CD8-positive, alpha-beta memory T cell (primary cell): ENCODE measurements at regions not wholly inside any gene's neighbourhood (a gene's known extent, or its start where the extent isn't known, plus 50 kb on each side); places are given as distances from the start of the nearest gene placed in this dataset.

Experiments used
- CTCF ChIA-PET: fragments of 350-600 bp; sonication (Branson Sonifier 250); formaldehyde crosslinking; loops from one replicate; lab custom pipeline; 2021; ENCODE audit warnings: antibody characterized with exemption; lab: Charles Lee
- POLR2A ChIA-PET: fragments of 350-600 bp; sonication (Branson Sonifier 250); formaldehyde crosslinking; loops from one replicate; lab custom pipeline; 2021; ENCODE audit warnings: antibody characterized with exemption; lab: Charles Lee
- DNase-seq, 5 donors: peaks; one replicate each; pipeline versions ENCODE4 v3.0.0 to v3.0.0-alpha.2; 2020 to 2022; ENCODE audit warnings: mixed read lengths in 1 of 5
- H3K27ac ChIP-seq: one replicate; pipeline ENCODE4 v1.7.0; 2013; ENCODE audit warnings: low read depth, mild to moderate bottlenecking, low read length, moderate library complexity
- H3K27me3 ChIP-seq: 2 replicates; pipeline ENCODE4 v1.7.0; 2013; ENCODE audit warnings: low read length, mild to moderate bottlenecking; ENCODE audit not compliant: insufficient read depth, poor library complexity, severe bottlenecking
- H3K36me3 ChIP-seq: 2 replicates; pipeline ENCODE4 v1.7.0; 2013; ENCODE audit warnings: mild to moderate bottlenecking, low read length, moderate library complexity; ENCODE audit not compliant: insufficient read depth
- H3K4me1 ChIP-seq: 2 replicates; pipeline ENCODE4 v1.7.0; 2013; ENCODE audit warnings: mild to moderate bottlenecking, low read length, moderate library complexity; ENCODE audit not compliant: insufficient read depth
- H3K4me3 ChIP-seq: 2 replicates; pipeline ENCODE4 v1.7.0; 2013; ENCODE audit warnings: mild to moderate bottlenecking, low read length
- H3K9me3 ChIP-seq: 2 replicates; pipeline ENCODE4 v1.7.0; 2013; ENCODE audit warnings: mild to moderate bottlenecking, low read length
- H3K27ac Mint-ChIP-seq, 8 donors: one replicate each; pipeline ENCODE4 v1.8.0; 2020 to 2021; ENCODE audit warnings: mixed read lengths in 8 of 8, mild to moderate bottlenecking in 6 of 8, inconsistent platforms in 3 of 8, moderate library complexity in 3 of 8
- H3K27me3 Mint-ChIP-seq, 2 donors: one replicate each; pipeline ENCODE4 v1.8.0; 2020 to 2021; ENCODE audit warnings: mixed read lengths in 2 of 2, mild to moderate bottlenecking in 1 of 2, moderate library complexity in 1 of 2
- H3K36me3 Mint-ChIP-seq, 3 donors: one replicate each; pipeline ENCODE4 v1.8.0; 2020 to 2021; ENCODE audit warnings: mixed read lengths in 3 of 3, inconsistent platforms in 1 of 3, mild to moderate bottlenecking in 1 of 3
- H3K4me1 Mint-ChIP-seq, 3 donors: one replicate each; pipeline ENCODE4 v1.8.0; 2020 to 2021; ENCODE audit warnings: mixed read lengths in 3 of 3, inconsistent platforms in 1 of 3, mild to moderate bottlenecking in 1 of 3
- H3K4me3 Mint-ChIP-seq, 7 donors: one replicate each; pipeline ENCODE4 v1.8.0; 2020 to 2021; ENCODE audit warnings: mixed read lengths in 7 of 7, mild to moderate bottlenecking in 6 of 7, moderate library complexity in 4 of 7, inconsistent platforms in 2 of 7
- H3K9me3 Mint-ChIP-seq, 5 donors: one replicate each; pipeline ENCODE4 v1.8.0; 2020 to 2022; ENCODE audit warnings: mixed read lengths in 5 of 5, mild to moderate bottlenecking in 3 of 5, moderate library complexity in 2 of 5, inconsistent platforms in 1 of 5

GRCh38 chr14:104465482-104466390 is 113.8 kb upstream of the C14orf180 start:
- Histone ChIP-seq H3K27ac (no peak overlapping the region), H3K9me3 (no peaks in the 10 kb centered on the region), H3K36me3 (no peaks in the 10 kb centered on the region), H3K4me1 (no peaks in the 10 kb centered on the region), H3K4me3 (no peak overlapping the region), H3K27me3 (peaks cover 10% of the 10 kb centered on the region)
- H3K9me3 Mint-ChIP-seq, result no peaks in the 10 kb centered on the region
- POLR2A ChIA-PET, result no interaction called here
- CTCF ChIA-PET, result no interaction called here
- no peak overlapping the region for H3K27ac Mint-ChIP-seq
- no peak for DNase-seq
- peaks cover 8 to 48% of the 10 kb centered on the region in 2 donors for H3K27me3 Mint-ChIP-seq
- peaks cover 2 to 7% (median 3%) of the 10 kb centered on the region in 3 donors for H3K4me1 Mint-ChIP-seq
- H3K36me3 Mint-ChIP-seq, result no peaks in the 10 kb centered on the region
- H3K4me3 Mint-ChIP-seq, result no peak overlapping the region

GRCh38 chr14:104467236-104467635 is 112.3 kb upstream of the C14orf180 start:
- H3K36me3 Mint-ChIP-seq, result no peaks in the 10 kb centered on the region
- CTCF ChIA-PET, result no interaction called here
- no peak overlapping the region for H3K27ac Mint-ChIP-seq

GRCh38 chr14:104467641-104468040 is 111.9 kb upstream of the C14orf180 start:
- Mint-ChIP-seq H3K27me3 (peaks cover 4 to 43% of the 10 kb centered on the region in 2 donors), H3K4me3 (no peak overlapping the region), H3K4me1 (no peaks in the 10 kb centered on the region), H3K36me3 (no peaks in the 10 kb centered on the region), H3K9me3 (no peaks in the 10 kb centered on the region), H3K27ac (no peak overlapping the region)
- DNase-seq, result no peak
- H3K36me3 ChIP-seq, result no peaks in the 10 kb centered on the region
- H3K4me1 ChIP-seq, result no peaks in the 10 kb centered on the region
- no peaks in the 10 kb centered on the region for H3K9me3 ChIP-seq
- ChIA-PET CTCF (no interaction called here), POLR2A (no interaction called here)
- no peak overlapping the region for H3K27ac ChIP-seq
- H3K27me3 ChIP-seq, result peaks cover 6% of the 10 kb centered on the region
- H3K4me3 ChIP-seq, result no peak overlapping the region

More at GRCh38 chr14:104467236-104467635, 112.3 kb upstream of the C14orf180 start:
- Mint-ChIP-seq H3K27me3 (peaks cover 4 to 44% of the 10 kb centered on the region in 2 donors), H3K4me1 (peaks cover 0 to under 1% (median 0%) of the 10 kb centered on the region in 3 donors), H3K4me3 (no peak overlapping the region), H3K9me3 (no peaks in the 10 kb centered on the region)
- no peaks in the 10 kb centered on the region for H3K9me3 ChIP-seq
- no peaks in the 10 kb centered on the region for H3K4me1 ChIP-seq
- peaks cover 6% of the 10 kb centered on the region for H3K27me3 ChIP-seq
- H3K27ac ChIP-seq, result no peak overlapping the region
- H3K36me3 ChIP-seq, result no peaks in the 10 kb centered on the region
- POLR2A ChIA-PET, result no interaction called here
- DNase-seq, result no peak
- H3K4me3 ChIP-seq, result no peak overlapping the region

- H3K9me3 Mint-ChIP-seq, result no peaks in the 10 kb centered on the region
- H3K4me1 ChIP-seq, result no peaks in the 10 kb centered on the region
- peaks cover 0 to 32% of the 10 kb centered on the region in 2 donors for H3K27me3 Mint-ChIP-seq
- H3K27ac ChIP-seq, result no peak overlapping the region
- H3K4me1 Mint-ChIP-seq, result no peaks in the 10 kb centered on the region
- no peak overlapping the region for H3K4me3 Mint-ChIP-seq
- H3K4me3 ChIP-seq, result no peak overlapping the region
- H3K27ac Mint-ChIP-seq, result no peak overlapping the region
- H3K27me3 ChIP-seq, result no peaks in the 10 kb centered on the region
- DNase-seq, result no peak
- H3K36me3 Mint-ChIP-seq, result no peaks in the 10 kb centered on the region
- CTCF ChIA-PET, result no interaction called here
- no peaks in the 10 kb centered on the region for H3K36me3 ChIP-seq
- no peaks in the 10 kb centered on the region for H3K9me3 ChIP-seq
- POLR2A ChIA-PET, result no interaction called here
These were observed 110.0 kb upstream of the C14orf180 start for GRCh38 chr14:104469591-104469990.

GRCh38 chr14:104470588-104470987 is 109.0 kb upstream of the C14orf180 start:
- H3K4me1 ChIP-seq, result no peaks in the 10 kb centered on the region
- H3K27me3 ChIP-seq, result no peaks in the 10 kb centered on the region
- CTCF ChIA-PET, result no interaction called here
- Mint-ChIP-seq H3K27ac (no peak overlapping the region), H3K9me3 (no peaks in the 10 kb centered on the region), H3K27me3 (peaks cover 0 to 25% of the 10 kb centered on the region in 2 donors), H3K36me3 (no peaks in the 10 kb centered on the region), H3K4me3 (no peak overlapping the region), H3K4me1 (no peaks in the 10 kb centered on the region)
- H3K36me3 ChIP-seq, result no peaks in the 10 kb centered on the region
- H3K4me3 ChIP-seq, result no peak overlapping the region
- POLR2A ChIA-PET, result no interaction called here
- no peaks in the 10 kb centered on the region for H3K9me3 ChIP-seq
- H3K27ac ChIP-seq, result no peak overlapping the region
- no peak for DNase-seq

GRCh38 chr14:104471114-104471513 is 108.5 kb upstream of the C14orf180 start:
- H3K9me3 Mint-ChIP-seq, result no peaks in the 10 kb centered on the region
- Histone ChIP-seq H3K27ac (no peak overlapping the region), H3K9me3 (no peaks in the 10 kb centered on the region), H3K36me3 (no peaks in the 10 kb centered on the region), H3K27me3 (no peaks in the 10 kb centered on the region), H3K4me3 (no peak overlapping the region), H3K4me1 (no peaks in the 10 kb centered on the region)
- CTCF ChIA-PET, result no interaction called here
- peaks cover 0 to 20% of the 10 kb centered on the region in 2 donors for H3K27me3 Mint-ChIP-seq
- H3K4me1 Mint-ChIP-seq, result no peaks in the 10 kb centered on the region
- no peak overlapping the region for H3K4me3 Mint-ChIP-seq
- POLR2A ChIA-PET, result no interaction called here
- H3K27ac Mint-ChIP-seq, result no peak overlapping the region
- H3K36me3 Mint-ChIP-seq, result no peaks in the 10 kb centered on the region
- DNase-seq, result no peak

GRCh38 chr14:104472073-104472472 is 107.5 kb upstream of the C14orf180 start:
- no peak overlapping the region for H3K27ac Mint-ChIP-seq
- H3K4me1 Mint-ChIP-seq, result no peaks in the 10 kb centered on the region
- Histone ChIP-seq H3K36me3 (no peaks in the 10 kb centered on the region), H3K9me3 (no peaks in the 10 kb centered on the region), H3K27me3 (no peaks in the 10 kb centered on the region), H3K4me1 (no peaks in the 10 kb centered on the region), H3K27ac (no peak overlapping the region), H3K4me3 (no peak overlapping the region)
- ChIA-PET CTCF (no interaction called here), POLR2A (no interaction called here)
- no peaks in the 10 kb centered on the region for H3K36me3 Mint-ChIP-seq
- H3K4me3 Mint-ChIP-seq, result no peak overlapping the region
- DNase-seq, result no peak
- no peaks in the 10 kb centered on the region for H3K9me3 Mint-ChIP-seq
- H3K27me3 Mint-ChIP-seq, result peaks cover 0 to 20% of the 10 kb centered on the region in 2 donors

- no peak overlapping the region for H3K27ac ChIP-seq
- Mint-ChIP-seq H3K27me3 (peaks cover 0 to 23% of the 10 kb centered on the region in 2 donors), H3K4me3 (no peak overlapping the region), H3K36me3 (no peaks in the 10 kb centered on the region), H3K4me1 (no peaks in the 10 kb centered on the region), H3K27ac (no peak overlapping the region), H3K9me3 (no peaks in the 10 kb centered on the region)
- no peaks in the 10 kb centered on the region for H3K9me3 ChIP-seq
- POLR2A ChIA-PET, result no interaction called here
- no peaks in the 10 kb centered on the region for H3K4me1 ChIP-seq
- CTCF ChIA-PET, result no interaction called here
- no peak for DNase-seq
- no peaks in the 10 kb centered on the region for H3K27me3 ChIP-seq
- H3K4me3 ChIP-seq, result no peak overlapping the region
- no peaks in the 10 kb centered on the region for H3K36me3 ChIP-seq
These were observed 106.9 kb upstream of the C14orf180 start for GRCh38 chr14:104472536-104473243.
